NT2/D1 (cell line): ENCODE measurements at regions not wholly inside any gene's neighbourhood (a gene's known extent, or its start where the extent isn't known, plus 50 kb on each side); places are given as distances from the start of the nearest gene placed in this dataset.

ENCODE experiments used
- YY1 ChIP-seq: IDR thresholded peaks from 2 replicates; pipeline ENCODE4 v1.6.1; 2011; ENCODE audit not compliant: insufficient read length, insufficient read depth
- ZNF274 ChIP-seq: IDR thresholded peaks from 2 replicates; pipeline ENCODE4 v1.6.1; 2011; ENCODE audit warnings: mild to moderate bottlenecking, low read depth, low read length

DNA sequence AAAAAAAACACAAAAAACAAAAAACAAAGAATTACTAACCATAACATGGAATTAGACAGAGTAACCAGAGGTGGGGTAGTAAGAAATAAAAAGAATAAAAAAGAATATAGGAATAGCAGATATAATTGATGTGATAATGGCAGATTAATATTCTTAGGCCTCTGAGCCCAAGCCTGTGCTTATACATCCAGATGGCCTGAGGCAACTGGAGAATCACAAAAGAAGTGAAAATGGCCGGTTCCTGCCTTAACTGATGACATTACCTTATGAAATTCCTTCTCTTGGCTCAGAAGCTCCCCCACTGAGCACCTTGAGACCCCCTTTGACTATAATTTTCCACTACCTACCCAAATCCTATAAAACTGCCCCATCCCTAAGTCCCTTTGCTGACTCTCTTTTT lies 95.1 kb upstream of the MSH6 start:
- TF ChIP-seq YY1 (no peak), ZNF274 (no peak)
